IPS DF 4.7 (cell line): ENCODE measurements at regions not wholly inside any gene's neighbourhood (a gene's known extent, or its start where the extent isn't known, plus 50 kb on each side); places are given as distances from the start of the nearest gene placed in this dataset.

Experiments
- DNase-seq: peaks from one replicate; pipeline ENCODE4 v3.0.0-alpha.2; 2013; ENCODE audit warnings: low spot score; ENCODE audit errors: extremely low read depth

DNA sequence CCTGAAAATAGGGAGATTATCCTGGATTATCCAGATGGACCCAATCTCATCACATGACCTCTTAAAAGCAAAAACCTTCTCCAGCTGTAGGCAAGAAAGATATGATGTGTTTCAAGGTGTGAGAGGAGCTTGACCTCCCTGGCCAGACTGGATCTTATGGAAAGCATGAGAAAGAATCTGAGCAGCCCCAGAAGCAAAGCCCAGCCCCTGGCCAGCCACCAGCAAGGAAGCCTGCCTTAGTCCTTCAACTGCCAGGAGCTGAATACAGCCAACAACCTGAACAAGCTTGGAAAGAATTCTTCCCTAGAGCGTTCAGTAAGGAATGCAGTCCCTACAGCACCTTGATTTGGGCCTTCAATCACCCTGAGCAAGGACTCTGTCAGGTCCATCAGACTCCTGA, 375.0 kb upstream of the CHRM3 start:
- DNase-seq = no peak

DNA sequence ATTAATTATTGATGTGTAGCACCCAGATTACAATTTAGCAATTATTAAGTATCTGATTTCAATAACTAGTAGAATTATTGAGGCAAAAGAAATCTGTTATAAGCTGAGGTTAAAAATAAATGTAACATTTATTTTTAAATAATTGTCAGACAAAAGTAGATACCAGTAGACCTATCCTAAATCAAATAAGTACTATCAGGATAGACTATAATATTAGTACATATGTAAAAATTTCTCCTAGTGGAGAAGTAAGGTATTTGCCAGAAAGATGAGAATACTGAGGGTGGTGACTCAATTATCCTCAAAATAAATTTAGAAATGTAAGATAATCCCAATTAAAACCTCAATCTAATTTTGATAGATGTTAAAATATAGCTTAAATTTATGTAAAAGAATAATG, 377.8 kb upstream of the CHRM3 start:
- DNase-seq = no peak

DNA sequence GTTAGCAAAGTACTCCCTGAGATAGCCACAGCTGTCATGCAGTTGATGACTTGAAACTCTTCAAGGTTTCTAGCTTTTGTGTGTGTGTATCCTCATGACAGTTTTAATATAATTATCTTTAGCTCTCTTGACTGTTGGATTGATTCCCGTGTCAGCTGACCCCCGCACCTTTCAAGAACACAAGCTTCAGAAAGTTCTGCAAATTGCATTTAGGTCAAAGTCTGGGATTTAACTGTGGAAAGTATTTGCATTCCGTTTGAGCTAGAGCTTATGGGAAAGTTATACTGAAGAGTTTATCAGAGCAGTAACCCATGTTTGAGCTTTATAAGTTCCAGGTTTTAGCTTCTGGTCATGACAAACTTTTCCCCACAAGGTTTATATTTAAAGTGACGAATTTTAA, 380.1 kb upstream of the CHRM3 start:
- DNase-seq = no peak

DNA sequence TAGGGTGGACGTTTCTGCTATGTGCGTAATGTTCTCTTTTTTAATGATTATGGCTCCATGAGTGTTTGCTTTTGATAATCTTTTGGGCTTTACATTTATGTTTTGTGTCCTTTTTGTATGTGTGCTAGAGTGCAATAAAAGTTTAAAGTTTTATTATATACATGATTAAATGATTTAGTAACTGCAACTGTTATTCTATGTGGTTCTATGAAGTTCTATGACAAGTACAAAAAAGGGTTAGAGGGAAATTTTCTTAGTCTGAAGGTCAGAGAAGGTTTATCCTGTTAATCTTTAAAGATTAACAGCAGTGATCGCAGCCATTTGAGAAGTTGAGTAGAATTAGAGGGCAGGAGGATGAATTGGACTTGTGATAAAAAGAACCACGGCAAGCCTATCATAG, 386.4 kb upstream of the CHRM3 start:
- no peak for DNase-seq

DNA sequence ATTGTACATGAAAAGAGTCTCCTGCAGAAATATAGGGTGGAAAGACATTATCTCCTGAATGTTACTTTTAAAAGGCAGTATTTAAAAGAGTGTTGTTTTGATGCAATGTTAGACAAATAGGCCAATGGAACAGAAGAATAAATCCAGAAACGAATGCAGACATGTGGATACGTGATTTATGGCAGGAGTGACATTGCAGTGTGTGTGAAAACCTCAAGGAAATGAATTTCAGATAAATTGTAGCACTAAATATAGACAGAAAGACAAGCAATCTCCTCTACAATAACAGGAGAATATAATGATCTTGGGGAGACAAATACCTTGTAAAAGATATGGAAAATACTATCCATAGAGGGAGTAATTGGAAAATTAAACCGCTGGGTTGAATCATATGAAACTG, 387.8 kb upstream of the CHRM3 start:
- no peak for DNase-seq

DNA sequence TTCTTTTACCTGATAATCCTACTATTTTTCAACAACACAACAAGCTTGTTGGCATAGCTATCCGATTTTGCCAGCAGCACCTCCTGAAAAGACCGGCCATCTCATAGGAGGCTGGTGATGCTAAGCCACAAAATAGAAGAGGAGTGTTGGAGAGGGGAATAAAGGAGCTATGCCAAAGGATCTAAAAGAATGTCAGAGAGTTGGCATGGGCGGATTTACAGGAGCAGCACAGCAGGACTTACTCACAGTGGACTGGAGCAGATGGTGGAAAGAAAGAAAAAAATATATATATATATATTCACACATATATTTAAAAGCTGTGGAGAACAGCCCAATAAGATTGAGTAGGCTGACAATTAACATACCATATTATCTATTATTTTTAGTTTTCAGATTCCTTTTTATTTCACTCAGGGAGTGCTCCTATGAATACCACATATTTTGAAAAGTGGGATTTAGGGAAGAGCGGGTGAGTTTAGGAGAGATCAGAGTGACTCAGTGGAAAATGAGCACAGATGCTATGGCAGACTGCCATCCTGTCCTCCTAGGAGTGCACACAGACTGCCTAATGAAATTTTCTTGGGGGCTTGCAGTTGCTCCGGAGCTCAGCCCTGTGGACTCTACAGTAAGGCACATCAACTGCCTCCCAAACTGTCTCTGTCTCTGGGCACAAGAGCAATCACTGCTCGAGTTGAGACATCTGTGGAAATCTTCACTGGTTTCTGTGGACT, 394.4 kb upstream of the CHRM3 start:
- DNase-seq = no peak

DNA sequence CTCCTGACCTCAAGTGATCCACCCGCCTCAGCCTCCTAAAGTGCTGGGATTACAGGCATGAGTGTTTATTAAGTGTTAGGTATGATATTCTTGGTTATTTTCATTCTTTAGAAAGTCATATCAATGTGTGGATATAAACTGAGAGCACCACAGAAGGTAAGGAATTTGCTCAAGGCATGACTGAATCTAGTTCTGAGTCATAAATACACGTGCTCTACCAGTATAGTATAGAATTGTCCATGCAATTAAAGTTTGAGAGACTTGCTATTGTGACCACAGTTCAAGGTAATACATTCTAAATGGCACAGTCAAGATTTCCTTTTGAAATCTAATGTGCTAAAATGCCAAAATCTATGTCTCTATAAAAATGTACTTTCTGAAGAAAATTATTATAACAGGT, 401.1 kb upstream of the CHRM3 start:
- no peak for DNase-seq

DNA sequence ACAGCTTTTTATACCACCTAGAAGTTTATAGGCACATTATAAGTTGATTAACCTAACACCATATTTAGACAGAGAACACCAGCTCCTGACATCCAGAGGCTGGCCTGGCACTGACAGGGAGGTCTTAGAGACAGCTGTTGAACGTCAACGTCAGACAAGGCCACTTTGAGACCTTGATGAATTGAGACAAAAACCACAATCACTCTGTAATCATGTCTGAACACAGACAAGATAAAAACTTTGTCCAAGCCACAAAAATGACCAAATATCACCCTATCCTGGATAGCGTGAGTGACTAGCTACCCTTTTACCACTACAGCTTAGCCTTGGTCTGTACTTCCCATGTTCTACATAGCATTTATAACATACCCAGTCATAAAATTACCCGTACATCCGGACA, 403.6 kb upstream of the CHRM3 start:
- DNase-seq = no peak

DNA sequence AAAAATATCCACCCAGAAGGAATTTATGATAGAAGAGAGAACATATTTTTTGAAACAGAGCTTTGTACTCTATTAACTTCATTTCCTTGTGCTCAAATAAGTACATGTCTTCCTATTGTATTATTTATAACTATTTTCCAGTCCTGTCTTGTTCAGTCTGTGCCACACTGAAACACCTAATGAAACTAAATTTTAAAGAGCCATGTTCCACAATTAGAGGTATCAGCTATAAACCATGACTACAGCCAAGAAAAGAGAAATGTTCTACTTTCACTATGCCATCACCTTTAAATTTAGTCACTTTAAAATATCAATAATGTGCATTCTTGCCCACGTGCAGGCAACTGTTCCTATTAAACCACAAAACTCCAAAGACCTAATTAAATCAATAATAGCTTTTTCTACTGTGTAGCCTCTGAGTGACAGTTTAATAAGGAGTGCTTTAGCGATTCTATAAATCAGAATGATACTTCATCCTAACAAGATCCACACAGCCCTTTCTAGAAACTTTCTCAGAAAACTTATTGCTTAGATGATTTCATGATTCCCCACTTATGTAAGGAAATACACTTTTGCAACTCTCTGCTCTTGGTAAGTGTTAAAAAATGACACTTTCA, 404.9 kb upstream of the CHRM3 start:
- no peak for DNase-seq

DNA sequence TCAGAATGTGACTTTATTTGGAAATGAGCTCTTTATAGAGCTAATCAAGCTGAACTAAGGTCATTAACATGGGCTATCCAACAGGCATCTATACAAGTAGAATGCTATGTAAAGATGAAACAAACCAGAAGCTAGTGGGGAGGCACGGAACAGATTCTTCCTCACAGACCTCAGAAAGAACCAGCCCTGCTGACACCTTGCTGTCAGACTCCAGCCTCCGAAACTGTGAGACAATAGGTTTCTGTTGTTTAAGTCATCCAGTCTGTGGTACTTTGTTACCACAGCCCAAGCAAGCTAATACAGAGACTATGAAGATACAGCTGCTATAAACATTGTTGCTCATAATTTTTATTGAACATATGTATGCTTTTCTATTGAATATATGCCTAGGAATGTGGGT, 406.3 kb upstream of the CHRM3 start:
- DNase-seq = no peak

DNA sequence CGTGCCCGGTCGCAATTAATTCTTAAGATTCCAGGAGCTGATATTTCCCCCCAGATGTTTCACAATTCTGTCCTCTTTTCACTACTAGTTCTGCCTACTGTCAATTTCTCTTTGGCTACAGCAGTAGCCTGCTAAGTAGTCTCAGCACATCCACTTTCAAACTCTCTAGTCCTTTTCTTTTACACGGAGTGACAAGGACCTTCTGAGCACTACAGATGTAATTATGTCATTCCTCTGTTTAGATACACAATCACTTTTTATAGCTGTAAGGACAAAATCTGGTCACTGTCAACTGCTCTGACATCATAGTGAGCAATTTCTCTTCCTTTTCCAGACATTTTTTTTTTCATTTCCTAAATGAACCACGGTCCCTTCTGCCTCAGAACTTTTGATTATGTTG, 421.7 kb upstream of the CHRM3 start:
- no peak for DNase-seq

DNA sequence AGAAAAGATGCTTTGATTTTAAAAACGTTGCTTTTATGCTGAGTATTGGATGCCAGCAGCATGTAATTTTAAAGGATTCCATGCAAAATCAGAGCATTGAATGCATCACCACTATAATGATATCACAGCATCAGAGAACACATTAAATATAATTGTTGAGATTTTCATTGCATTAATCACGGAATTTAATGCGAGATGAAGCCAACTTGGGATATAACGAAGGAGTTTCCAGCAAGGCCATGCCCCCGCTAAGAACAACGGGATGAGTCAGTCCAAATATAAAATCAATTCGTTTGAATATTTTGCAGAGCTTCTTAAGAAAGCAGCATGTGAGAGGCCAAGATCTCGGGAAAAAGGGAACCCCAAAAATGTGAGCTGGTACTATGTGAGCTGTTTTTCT, 423.4 kb upstream of the CHRM3 start:
- no peak for DNase-seq

DNA sequence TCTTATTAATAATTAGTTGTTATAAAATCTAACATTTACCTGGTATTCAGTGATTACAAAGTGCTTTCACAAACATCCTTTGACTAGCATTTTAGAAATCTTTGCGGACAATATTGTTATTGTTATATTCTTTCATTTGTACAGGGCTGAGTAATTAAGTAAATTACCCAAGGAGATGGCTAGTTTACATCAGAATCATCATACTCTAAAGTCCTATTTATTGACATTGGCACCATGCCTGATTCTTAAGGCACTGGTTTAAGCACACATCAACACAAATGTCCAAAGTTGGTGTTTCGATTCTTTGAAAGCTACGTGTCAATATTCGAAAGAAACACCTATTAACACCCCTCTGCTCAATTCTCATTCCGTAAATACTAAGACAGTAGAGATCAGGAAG, 424.6 kb upstream of the CHRM3 start:
- DNase-seq = no peak

DNA sequence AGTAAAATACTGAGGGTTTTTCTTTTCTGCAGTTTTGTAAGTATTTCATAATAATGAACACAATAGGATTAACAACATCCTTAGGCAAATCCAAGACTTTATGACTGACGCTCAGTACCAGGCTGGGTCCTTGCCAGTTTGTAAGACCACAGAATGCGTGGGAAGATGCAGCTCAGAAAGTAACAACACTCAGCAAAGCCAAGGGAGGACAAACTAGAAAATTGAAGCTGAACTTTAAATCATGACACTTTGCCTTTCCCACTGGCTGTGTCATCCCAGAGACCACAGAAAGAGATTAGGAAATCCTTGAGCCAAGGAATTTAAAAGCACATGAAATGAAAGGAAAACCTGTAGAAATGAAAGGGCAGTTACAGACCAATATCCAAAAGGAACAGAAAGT, 426.3 kb upstream of the CHRM3 start:
- no peak for DNase-seq

DNA sequence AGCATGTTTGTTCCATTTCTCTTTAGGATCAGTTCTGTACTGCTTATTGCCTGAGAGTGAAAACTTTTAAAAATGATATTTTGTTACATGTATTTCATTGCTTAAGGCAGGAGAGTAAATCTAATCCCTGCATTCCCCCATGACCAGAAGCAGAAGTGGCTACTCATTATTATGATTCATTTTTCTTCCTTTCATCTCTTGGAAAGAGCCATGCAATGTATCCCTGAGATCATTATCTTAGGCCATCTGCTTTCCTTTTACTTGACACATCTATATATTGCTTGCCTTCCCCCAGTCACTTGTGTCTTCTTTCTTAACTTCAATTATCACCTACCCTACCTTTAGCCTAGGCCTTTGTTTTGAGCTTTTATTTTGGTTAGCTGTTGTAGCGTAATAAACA, 430.4 kb upstream of the CHRM3 start:
- no peak for DNase-seq

DNA sequence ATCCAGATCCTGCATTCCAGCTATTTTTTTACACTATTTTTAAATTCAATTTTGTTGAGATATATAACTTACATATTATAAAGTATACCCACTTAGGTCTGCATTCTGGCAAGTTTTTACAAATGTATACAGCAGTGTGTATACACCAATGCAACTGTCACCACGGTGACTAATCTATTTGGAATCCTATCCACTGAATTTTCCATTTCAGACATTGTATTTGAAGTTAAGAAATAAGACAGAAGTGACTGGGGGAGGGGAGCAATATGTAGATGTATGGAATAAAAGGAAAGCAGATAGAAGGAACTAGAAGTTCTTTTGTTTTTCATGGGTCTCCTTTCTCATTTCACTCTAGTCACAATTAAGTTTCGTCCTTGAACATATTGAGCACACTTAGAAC, 431.5 kb upstream of the CHRM3 start:
- no peak for DNase-seq

DNA sequence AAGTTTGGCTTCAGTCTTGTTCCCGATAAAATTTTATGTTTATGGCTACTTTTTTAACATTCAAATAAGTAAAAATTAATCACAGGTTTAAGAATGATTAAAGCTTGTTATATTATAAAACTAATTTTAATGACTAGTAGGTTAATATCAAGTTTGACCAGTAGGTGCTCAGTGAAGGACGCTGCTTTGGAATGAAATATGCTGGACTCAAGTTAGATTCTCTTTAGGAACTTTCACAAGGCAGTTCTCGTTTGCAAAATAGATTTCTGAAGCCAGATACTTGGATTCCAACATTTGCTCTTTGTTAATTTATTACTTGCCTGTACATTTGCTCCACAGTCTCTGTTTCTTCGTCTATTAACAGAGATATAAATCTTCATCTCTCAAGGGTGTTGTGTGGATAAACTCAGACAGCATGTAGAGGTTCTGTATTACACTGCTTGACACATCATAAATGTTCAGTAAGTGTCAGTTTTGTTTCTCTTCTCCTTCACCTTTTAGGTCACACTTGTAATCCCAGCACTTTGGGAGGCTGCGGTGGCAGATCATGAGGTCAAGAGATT, 432.8 kb upstream of the CHRM3 start:
- no peak for DNase-seq

DNA sequence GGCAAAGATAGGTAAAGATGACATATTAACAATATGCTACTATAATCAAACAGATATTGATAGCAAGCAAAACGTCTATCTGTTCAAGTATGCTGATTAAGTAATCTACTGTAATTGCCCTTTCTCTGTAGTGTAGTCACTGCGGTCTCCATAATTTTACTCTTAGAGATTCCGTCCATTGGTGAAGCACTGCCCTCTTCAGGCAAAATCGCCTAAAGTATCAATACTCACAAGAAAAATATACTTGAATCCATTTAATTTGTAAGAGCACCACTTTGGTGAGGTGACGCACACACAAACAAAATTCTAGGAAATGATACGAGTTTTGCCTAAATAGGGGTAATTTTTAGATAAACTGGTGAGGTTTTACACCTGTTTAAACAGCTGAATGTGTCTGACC, 434.6 kb upstream of the CHRM3 start:
- DNase-seq = no peak

DNA sequence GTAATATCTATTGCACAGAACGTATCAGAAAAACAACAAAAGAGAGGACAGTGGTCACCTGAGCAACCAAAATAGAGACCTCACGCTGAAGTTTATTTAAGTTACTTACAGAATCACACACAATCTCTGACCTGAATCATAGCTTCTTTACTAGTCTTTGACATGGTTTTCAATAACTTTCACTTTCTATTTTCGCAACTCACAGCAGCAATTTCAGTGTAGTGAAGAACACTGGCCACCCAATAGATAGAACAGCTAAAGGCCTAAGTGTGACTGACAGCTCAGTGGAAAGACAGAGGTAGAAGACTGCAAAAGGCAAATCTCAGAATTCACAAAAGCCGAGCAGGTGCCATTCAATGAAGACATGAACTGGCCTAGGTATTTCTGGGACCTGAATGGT, 435.6 kb upstream of the CHRM3 start:
- no peak for DNase-seq

DNA sequence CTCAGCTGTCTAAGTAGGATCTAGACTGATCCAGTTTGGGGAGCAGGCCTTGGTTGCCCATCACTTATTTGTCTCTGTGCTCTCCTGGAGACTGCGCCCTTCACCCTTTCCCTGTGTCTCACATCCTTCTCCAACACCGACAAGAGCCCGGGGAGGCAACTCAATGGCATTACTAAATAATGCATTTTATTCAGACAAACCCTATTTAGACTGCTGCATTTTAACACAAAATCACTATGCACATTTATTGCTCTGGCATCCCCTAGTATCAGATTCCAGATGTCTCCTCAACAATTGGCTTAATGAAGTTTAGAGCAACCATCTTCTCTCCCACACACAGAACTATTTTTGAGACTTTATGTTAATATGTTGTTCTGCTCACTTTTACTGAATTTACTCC, 436.4 kb upstream of the CHRM3 start:
- DNase-seq = no peak

DNA sequence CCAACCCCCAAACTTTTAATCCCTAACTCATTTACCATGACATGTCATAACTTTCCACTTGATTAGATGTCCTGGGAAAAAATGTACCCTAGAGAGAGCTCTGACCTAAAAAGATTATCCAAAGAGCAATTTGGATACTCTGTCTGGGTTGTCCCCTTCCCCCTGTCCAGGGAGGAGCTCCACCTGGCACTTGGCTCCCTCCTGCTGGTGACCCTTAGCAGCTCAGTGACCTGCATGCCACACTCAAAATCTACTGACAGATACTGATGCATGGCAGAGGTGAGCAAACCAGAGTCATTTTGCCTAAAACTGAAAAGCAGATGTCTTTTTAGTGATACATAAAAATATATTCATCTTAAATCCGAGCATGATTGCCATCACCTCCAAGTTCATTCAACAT, 442.3 kb upstream of the CHRM3 start:
- no peak for DNase-seq

DNA sequence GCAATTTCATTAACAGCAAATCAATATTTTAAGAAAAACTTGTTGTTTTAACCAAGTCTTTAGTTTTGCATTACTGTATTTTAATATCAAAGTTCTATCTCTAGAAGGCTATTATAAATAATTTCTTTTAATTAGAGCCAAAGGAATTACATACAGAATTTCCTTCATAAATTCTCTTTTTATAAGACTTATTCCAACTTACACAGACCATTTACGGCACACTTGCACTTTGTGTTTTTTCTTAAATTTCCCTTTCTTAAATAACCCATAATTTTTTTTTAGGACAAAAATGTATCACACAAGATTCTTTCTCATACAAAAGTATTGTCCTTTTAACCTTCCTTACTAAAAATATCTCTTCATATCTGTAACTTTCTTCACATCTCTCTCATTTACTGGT, 458.5 kb upstream of the CHRM3 start:
- no peak for DNase-seq

DNA sequence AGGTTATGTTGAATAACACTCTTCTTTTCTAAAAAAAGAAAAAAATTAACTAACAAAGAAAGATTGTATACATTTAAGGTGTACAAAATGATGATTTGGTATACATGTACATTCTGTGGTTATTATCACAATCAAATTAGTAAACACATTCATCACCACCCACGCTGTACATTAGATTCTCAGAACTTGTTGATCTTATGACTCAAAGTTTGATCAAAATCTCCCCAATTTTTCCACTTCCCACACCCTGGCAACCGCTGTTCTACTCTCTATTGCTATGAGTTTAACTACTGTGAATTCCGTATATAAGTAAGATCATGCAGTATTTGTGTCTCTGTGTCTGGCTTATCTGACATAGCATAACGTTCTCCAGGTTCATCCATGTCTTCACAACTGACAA, 469.5 kb upstream of the CHRM3 start:
- DNase-seq = no peak
